GM19467 (cell line): ENCODE measurements at regions not wholly inside any gene's neighbourhood (a gene's known extent, or its start where the extent isn't known, plus 50 kb on each side); places are given as distances from the start of the nearest gene placed in this dataset.

Experiments
- ATAC-seq: cut with Tn5 transposase; IDR thresholded peaks from one replicate; pipeline ENCODE4 v1.9.1; 2021; ENCODE audit warnings: mild to moderate bottlenecking, moderate library complexity; ENCODE audit not compliant: unreplicated experiment

DNA sequence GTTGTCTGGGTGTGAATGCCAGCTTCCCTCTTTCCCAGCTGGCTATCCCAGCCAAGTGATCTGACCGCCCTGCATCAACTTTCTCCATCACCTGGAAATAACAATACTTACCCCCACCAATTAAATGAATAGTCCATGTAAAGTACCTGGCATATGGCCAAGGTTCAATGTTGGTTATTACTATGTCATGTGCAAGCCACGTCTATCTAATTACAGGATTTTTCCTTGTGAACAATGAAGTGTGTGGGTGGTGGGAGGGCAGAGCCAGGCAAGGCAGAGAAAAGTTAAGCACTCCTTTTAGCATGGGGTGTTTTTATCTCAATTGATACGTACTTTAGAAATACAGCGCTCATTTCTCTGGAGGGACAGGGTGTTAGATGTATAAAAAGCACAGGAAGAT is 121.1 kb downstream of the NHLRC3 start:
- no peak for ATAC-seq

DNA sequence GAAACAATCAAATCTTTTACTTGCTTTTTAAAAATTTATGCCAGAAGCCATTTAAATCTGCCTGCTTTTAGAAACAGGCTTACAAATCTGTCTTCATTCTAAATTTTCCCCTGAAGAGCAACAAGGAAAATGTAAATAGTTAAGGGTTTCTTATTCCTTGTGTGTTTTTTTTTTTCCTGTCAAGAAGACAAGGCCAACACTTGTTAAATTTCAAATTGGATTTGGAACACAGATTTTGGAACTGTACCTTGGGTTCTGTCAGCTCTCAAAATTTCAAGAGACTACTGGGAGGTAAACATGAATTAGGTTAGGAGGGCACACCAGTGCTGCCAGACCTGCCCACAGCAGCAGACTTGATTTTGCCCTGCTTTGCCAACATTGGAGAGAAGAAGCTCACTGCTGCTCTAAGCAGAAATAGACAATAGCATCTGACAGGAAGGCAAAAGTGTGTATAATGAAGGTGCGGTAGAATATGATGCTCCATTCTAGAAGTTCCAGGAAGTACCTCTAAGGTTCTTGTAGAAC is 121.7 kb downstream of the NHLRC3 start:
- ATAC-seq: no peak

DNA sequence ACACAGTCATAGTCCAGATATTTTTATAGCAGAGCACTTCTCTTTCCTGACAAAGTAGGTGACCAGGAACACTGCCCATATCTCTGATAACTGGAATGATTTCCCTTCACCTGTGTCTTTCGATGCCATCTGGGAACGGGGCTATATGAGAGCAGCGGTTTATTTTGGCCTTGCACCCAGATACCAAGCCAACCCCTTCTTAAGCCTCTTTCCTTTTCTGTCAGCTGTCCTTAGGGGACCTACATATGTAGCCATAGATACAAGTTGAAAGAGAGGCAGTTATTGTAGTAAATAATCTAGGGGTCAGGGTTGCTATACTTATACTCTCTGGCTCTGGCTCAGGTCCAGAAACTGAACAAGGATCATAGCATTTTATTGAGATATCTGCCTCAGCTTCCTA is 128.8 kb downstream of the NHLRC3 start:
- no peak for ATAC-seq

DNA sequence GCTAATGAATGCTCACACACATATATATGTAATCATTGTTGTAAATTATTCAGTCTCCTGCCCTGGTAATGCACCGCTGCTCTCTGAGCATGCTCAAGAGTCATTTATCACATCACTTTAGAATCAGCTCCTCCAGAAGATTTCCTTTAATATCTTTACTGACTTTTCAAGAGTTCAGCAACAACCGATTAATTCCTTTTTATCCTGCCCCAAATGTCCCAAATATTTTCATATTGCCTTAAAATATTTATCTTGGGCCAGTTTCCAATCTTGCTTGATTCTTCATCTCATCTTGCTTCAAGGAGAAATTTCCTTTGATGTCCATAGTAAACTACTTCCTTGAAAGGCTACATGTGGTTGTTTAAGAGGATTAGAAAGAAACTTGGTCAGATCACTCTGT is 132.5 kb downstream of the NHLRC3 start:
- no peak for ATAC-seq

DNA sequence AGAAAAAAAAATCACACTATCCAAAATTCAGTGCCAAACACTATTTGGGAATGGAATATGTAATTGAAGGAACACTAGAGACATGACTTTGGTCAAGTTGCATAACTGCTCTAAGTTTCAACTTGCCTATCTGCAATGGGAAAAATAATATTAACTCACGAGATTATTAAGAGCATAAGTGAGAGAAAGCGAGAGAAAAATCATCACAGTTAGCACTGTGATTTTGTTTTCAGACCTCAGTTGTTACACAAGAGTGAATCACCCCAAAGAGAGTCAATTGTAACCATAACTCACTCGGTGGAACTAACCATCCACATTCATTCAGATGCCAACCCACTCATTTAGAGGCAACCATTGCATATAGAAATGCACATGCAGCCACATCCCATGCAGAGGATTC is 147.1 kb downstream of the NHLRC3 start:
- no peak for ATAC-seq

DNA sequence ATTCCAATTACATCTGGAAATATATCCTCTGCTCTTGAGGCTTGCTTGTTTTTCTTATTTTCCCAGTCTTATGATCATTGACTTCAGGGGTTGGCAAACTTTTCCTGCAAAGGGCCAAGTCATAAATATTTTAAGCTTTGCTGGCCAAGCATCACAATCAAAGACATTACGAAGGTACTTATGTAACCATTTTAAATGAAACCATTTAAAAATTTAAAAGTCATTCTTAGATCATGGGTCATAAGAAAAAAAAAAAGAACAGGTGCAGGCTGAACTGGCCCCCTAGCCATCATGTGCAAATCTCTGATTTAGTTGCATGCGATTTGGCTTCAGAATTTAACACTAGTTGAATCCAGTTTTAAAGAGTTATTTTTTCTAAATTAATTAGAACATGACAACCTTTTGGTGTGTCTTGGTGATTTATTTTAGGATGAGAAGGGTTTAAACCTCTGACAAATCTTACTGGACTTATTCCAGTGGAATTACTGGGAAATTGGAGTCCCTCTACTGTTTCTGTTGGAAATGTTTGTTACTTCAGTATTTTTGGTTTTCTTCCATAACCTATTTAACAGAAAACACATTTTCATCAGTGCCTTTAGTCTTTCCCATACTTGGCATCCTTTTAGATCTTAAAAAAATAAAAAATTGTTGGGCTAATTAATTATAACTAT is 148.1 kb downstream of the NHLRC3 start:
- ATAC-seq: no peak

DNA sequence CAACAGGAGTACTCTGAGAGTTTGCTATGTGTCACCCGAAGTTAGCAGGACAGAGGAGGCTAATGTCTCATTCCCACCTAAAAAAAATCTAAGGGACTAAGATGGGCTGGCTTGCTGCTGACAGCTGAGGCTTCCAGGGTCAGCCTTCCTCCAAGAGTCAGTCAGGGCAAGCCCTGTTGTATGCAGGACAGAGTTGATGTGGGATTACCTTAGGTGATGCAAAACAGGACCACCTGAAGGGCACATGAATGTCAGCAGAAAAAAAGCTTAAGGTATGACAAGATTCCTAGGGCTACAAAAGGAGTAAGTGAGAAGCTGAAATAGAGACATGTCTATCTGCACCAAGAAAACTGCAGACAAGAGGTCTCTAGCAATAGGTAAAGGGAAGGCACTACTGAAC is 151.5 kb downstream of the NHLRC3 start:
- ATAC-seq: no peak

DNA sequence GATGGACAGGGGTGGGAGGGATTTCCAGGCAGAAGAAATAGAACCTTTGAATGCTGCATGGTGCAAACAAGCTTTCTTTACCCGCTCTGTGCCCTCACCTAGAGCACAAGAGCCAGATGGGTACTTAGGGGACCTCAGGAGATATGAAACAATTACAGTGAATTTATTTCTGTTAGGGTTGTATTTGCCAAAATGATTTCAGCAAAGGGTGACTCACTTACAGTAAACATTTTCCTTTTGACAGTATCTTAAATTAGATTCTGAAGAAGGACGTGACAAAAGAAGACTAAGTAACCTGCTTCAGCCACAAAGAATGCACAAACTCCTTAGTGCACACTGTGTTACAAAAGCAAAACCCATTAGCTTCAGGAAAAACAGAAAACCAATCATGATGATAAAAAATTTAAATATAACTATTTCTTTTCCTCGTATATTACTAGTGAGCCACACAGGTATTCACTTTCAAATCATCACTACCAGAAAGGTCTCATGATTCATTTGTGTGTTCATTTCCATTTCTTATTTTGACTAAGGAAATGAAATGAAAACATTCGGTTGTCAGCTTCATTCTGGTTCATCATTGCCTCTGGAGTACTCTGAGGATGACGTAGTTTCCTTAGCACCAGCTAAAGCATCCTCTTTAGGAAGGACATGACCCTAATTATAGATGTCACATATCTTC is 158.8 kb downstream of the NHLRC3 start:
- no peak for ATAC-seq

DNA sequence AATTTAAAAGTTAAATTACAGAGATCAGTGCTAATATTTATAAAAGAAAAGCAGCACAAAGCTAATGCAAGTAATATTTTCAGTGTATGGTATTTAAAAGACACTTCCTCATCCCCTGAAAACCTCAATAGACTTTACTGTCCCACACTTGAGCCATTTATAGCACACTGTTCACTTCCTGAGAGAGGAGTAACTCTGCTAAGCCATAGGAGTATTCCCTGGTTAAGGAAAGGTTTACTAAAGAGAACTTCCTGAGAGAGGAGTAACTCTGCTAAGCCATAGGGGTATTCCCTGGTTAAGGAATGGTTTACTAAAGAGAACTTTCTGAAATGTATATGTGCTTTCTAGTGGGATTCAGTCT is 159.4 kb downstream of the NHLRC3 start:
- ATAC-seq: no peak

DNA sequence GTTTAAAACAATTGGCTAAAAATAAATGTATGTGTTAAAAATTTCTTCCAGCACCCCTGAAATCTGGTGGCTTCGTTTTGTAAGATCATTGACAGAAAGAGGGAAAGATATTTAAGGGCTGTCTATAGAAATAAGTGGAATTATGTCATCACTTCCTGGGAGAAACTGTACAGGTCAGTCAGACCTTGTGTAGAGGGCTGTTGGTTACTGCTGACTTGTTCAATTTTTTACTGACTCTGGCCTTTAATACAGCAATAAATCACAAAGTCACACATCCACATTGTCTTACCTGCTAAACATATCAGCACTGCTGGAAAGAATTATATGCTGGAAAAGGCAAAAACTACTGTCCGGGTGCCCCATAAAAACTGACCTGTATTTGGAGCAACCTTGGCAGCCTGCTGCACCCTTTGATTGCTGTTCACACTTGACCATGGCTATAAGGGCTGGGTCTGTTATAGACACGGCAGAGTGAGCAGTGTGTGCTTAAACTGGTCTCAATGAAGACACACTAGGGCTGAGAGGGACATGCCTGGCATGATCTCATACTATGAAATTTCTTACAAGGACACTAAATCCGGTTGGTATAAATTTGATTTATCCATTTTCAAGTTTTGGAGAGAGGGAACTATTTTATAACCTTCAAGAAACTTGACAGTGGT is 162.1 kb downstream of the NHLRC3 start:
- no peak for ATAC-seq

DNA sequence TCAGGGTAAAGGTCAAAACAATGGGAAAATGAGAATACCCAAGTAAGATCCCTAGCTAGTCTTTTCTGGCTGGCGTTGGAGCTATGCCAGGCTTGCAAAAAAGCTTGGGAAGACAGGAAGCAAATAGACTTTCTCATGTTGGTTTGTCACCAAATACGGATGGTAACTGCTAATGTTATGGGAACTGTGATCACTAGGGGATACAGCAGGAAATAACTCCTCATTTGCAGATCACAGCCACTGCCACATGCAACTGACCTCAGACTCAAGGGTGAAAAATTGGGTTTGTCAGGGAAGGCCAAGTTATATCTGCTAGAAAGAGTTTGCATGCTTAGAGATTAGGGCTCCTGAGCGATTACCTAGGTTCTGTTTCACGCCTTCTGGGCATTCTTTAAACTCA is 162.9 kb downstream of the NHLRC3 start:
- no peak for ATAC-seq

DNA sequence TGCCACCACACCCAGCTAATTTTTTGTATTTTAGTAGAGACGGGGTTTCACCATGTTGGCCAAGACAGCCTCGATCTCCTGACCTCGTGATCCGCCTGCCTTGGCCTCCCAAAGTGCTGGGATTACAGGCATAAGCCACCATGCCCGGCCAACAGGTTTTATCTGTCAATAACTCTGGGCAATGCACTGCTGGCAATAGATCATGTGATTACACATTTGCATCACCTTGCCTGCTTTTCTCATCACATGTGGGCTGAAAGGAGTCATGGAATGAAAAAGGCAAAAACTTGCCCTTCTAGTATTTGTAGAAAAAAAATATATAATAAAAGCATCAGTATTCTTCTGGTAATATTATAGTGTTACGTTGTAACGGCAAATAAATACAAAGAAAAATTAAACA is 164.5 kb downstream of the NHLRC3 start:
- no peak for ATAC-seq

DNA sequence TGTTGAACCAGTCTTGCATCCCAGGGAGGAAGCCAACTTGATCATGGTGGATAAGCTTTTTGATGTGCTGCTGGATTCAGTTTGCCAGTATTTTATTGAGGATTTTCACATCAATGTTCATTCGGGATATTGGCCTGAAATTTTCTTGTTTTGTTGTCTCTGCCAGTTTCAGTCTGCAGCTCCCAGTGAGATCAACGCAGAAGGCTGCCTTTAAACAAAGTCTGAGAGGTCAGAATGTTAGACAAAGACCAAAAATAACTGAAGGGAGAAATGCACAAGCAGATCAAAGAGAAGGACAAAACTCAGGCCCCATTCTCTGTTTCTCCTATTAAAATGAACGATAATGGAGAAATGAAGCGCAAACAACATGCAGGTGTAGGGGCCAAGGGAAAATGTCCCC is 170.4 kb downstream of the NHLRC3 start:
- no peak for ATAC-seq

DNA sequence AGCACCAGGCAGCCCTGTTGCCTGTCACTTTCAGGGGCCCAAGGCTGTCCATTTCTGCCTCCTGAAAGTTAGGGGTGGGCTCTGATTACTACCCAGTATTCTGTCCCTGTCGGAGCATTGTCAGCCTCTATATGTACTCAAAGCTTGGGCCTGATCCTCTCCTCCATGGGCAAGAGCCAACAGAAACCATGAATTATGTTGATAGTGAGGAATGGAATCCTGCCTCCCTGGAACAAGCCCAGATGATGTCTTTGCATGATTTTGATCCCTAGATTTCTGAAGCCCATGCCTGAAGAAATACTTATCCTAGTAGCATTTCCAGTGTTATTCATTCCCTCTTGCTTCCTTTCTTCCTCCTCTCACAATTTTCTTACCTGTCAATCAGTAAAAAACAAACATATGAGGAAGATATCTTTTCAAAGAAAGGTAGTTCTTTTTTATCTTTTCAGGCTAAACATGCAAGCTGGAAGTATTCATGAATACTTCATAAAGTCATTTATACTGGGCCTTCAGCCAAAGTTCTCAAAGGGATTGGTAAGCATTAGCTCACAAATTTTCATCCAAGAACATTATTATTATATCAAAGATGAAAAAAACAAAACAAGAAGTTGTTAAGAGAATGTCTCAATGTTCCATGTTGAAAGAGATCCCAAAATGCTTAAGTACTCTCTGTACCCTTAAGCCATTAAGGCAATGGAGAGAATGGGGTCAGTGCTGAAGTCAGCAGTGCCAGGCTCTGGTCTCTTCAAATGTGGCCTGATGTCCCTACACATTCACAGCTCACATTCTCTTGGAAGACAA is 171.7 kb downstream of the NHLRC3 start:
- ATAC-seq: no peak

DNA sequence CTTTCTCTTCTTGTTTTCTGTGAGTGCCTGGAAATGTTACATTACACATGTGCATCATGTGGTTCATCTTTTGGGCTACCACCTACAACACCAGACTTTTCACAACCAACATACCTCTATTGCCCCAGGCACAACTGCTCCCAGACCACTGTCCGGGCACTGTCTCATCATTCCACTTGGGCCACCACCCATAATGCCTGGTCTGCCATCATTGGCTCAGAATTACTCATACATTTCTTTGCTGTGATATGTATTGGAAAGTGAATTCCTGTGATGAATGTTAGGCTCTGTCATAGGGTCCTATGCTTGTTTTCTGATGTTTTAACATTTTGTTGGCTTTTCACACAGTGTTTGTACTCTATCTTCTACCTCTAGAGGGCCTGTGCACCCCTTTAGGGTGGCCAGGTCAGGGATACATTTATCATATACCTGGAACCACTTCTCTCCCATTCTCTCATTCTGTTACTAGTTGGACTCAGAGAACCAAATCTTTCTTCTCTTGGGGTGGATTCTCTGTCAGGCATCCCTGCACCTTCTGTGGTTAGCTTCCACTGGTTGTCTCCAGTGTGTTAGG is 172.8 kb downstream of the NHLRC3 start:
- no peak for ATAC-seq

DNA sequence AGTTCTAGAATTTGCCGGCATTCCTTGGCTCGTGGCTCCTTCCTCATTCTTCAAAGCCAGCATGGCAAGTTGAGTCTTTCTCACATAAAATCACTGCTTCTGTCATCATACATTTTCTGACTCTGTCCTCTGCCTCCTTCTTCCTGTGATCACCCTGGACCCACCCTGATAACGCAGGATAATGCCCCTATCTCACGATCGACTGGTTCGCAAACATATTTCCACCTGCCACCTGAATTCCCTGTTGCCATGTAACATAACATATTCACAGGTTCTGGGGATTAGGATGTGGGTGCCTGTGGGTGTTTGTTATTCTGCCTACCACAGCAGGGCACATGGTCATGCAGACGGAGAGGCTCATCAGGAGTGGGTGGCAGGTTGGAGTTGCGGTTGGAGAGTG is 177.7 kb downstream of the NHLRC3 start:
- ATAC-seq: no peak

DNA sequence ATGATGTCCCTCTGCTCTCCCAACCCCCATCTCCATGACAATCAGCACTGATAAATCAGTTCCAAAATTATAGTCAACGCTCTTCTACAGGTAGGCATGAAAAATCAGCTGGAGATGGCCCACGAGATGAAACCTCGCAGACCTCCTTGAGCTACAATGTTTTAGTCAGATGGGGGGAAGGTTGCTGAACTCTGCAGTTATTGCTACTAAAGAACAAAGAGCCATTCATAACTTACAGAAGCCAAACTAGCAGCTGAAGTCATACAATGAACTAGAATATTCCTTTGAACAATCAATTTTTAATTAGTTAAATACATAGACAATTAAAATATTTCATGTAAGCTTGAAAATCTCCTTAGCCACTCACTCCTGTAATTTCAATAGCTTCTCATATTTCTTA is 179.2 kb downstream of the NHLRC3 start:
- no peak for ATAC-seq

DNA sequence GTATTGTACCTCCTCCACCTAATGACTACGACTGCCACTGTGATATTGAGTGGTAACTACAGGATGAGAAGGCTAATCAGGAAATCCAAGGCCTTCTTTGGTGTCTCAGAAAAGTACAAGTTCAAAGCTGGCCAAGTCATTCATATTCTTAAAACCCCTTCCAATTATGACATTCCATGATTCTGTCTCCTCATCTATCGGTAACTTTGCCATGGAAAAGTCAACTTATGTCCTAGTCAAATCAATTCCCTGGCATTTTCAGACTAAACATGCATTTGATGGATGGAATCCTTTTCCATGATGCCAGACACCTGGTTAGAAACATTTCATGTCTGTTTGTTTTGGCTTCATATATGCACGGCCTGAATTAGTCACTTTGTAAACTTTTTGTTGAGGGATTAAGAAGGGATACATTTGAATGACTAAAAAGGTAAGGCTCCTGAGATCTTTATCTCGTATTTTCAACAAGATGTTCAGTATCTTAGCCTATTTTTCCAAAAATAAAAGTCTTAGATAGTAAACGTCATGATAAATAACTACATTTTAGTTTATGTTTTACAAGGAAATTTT is 186.5 kb downstream of the NHLRC3 start:
- ATAC-seq: no peak

DNA sequence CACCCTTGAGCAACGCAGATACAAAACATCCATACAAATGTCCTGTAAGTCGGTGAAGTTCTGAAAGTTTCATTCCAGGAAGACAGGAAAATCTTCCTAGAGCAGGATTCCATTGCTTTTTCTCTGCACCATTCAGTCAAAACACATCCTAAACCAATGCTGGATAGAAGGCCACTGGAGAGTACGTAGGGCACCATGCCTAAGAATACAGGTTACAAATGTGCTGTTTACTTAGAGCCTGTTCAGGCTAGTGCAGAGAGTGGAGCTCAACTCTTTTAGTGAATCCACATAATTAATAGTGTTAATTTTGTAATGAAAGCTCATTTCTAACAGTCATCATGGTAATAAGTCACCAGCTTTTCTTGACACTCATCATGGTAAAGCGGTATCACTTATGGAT is 187.6 kb downstream of the NHLRC3 start:
- no peak for ATAC-seq

DNA sequence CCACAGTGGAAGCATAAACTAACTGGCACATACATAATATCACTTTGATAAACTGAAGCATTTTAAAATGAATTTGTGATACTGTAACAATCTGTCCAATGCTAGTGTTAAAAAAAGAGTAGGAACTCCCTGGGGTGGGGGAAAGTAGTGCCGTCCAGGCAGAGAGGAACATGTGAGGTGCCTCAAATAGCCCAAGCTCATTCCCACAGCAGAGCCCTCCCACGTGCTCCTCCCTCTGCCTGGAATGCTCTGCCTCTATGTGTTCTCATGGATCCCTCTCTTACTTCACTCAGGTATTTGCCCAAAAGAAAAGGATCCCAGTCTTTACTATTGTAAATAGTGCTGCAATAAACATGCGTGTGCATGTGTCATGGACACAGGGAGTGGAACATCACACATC is 188.1 kb downstream of the NHLRC3 start:
- ATAC-seq: no peak
